K562 (cell line): ENCODE measurements at regions not wholly inside any gene's neighbourhood (a gene's known extent, or its start where the extent isn't known, plus 50 kb on each side); places are given as distances from the start of the nearest gene placed in this dataset.

Source experiments
- ERF ChIP-seq: fragments of 450-650 bp; formaldehyde crosslinking; IDR thresholded peaks from 2 replicates; pipeline ENCODE4 v1.4.0; 2020; ENCODE audit warnings: mild to moderate bottlenecking, mixed read lengths
- ETV6 ChIP-seq, 3 experiments: fragments of 150-350 bp in 1 of 3; sonication (generic) in 1 of 3; formaldehyde crosslinking in 1 of 3; IDR thresholded peaks; 2 replicates each; pipeline versions ENCODE4 v1.6.1 to v1.8.0; 2014 to 2022; ENCODE audit warnings: borderline replicate concordance in 2 of 3, low read depth in 2 of 3, antibody characterized with exemption in 1 of 3, low read length in 1 of 3, mild to moderate bottlenecking in 1 of 3, missing genetic modification reagents in 1 of 3
- FOSL1 ChIP-seq: fragments of 200-800 bp; sonication (Bioruptor generic); conservative IDR thresholded peaks from 2 replicates; pipeline ENCODE4 v1.6.1; 2016; ENCODE audit warnings: missing genetic modification characterization, missing compliant biosample characterization
- HDAC8 ChIP-seq: fragments of 450-650 bp; IDR thresholded peaks from 2 replicates; pipeline ENCODE4 v1.6.1; 2016; ENCODE audit warnings: mild to moderate bottlenecking, missing genetic modification characterization, moderate library complexity, missing compliant biosample characterization
- HLTF ChIP-seq: fragments of 450-650 bp; IDR thresholded peaks from 2 replicates; pipeline ENCODE4 v1.6.1; 2016
- JUNB ChIP-seq: fragments of 450-650 bp; formaldehyde crosslinking; conservative IDR thresholded peaks from 2 replicates; pipeline ENCODE4 v1.4.0; 2020; ENCODE audit warnings: mild to moderate bottlenecking
- KLF13 ChIP-seq: fragments of 450-650 bp; IDR thresholded peaks from 2 replicates; pipeline ENCODE4 v1.6.1; 2016; ENCODE audit warnings: missing genetic modification characterization, low read depth, mild to moderate bottlenecking, missing compliant biosample characterization, moderate library complexity, borderline replicate concordance
- MAFF ChIP-seq: IDR thresholded peaks from 2 replicates; pipeline ENCODE4 v1.6.1; 2012; ENCODE audit warnings: low read length, improper control_type of control experiment
- MAZ ChIP-seq, 2 experiments: fragments of 450-650 bp in 1 of 2; sonication (generic) in 1 of 2; formaldehyde crosslinking; IDR thresholded peaks in 1 of 2; conservative IDR thresholded peaks in 1 of 2; 2 replicates each; pipeline versions ENCODE4 v1.4.0 to v1.5.0; 2020; ENCODE audit warnings: mild to moderate bottlenecking in 1 of 2, missing genetic modification reagents in 1 of 2
- MBD2 ChIP-seq: sonication (generic); IDR thresholded peaks from 2 replicates; pipeline ENCODE4 v1.6.1; 2016; ENCODE audit warnings: low read depth, borderline replicate concordance
- PHB2 ChIP-seq: fragments of 450-650 bp; IDR thresholded peaks from 2 replicates; pipeline ENCODE4 v1.6.1; 2017; ENCODE audit warnings: low read depth
- POLR2B ChIP-seq: fragments of 450-650 bp; IDR thresholded peaks from 2 replicates; pipeline ENCODE4 v1.6.1; 2018; ENCODE audit warnings: low read depth; ENCODE audit not compliant: partially characterized antibody
- RBM14 ChIP-seq: fragments of 200-400 bp; formaldehyde crosslinking; IDR thresholded peaks from 2 replicates; pipeline ENCODE4 v1.6.1; 2018; ENCODE audit warnings: low read depth, mild to moderate bottlenecking, low read length, moderate library complexity, borderline replicate concordance; ENCODE audit not compliant: insufficient read depth
- RFX1 ChIP-seq: fragments of 450-650 bp; IDR thresholded peaks from 2 replicates; pipeline ENCODE4 v1.6.1; 2016; ENCODE audit warnings: mild to moderate bottlenecking, moderate library complexity
- TCFL5 ChIP-seq: fragments of 250-450 bp; sonication (Bioruptor Pico); conservative IDR thresholded peaks from 2 replicates; pipeline ENCODE4 v1.6.1; 2021; ENCODE audit warnings: mild to moderate bottlenecking, moderate library complexity, matching md5 sums
- TFAM ChIP-seq: fragments of 250-450 bp; sonication (Bioruptor Pico); conservative IDR thresholded peaks from 2 replicates; pipeline ENCODE4 v1.5.0; 2021; ENCODE audit warnings: mild to moderate bottlenecking, moderate library complexity
- ZBTB8A ChIP-seq: fragments of 450-650 bp; IDR thresholded peaks from 2 replicates; pipeline ENCODE4 v1.6.1; 2018; ENCODE audit warnings: mild to moderate bottlenecking, moderate library complexity; ENCODE audit not compliant: partially characterized antibody
- ZKSCAN8 ChIP-seq: fragments of 200-800 bp; sonication (Bioruptor generic); IDR thresholded peaks from 2 replicates; pipeline ENCODE4 v1.6.1; 2016; ENCODE audit warnings: missing genetic modification characterization, missing compliant biosample characterization
- ZNF212 ChIP-seq: fragments of 450-650 bp; formaldehyde crosslinking; IDR thresholded peaks from 2 replicates; pipeline ENCODE4 v1.4.0; 2020; ENCODE audit warnings: mild to moderate bottlenecking
- ZNF696 ChIP-seq: fragments of 250-450 bp; sonication (Bioruptor Pico); conservative IDR thresholded peaks from 2 replicates; pipeline ENCODE4 v1.4.0; 2020; ENCODE audit warnings: mild to moderate bottlenecking, moderate library complexity
- ZNF830 ChIP-seq: fragments of 250-450 bp; sonication (Bioruptor Pico); IDR thresholded peaks from 2 replicates; pipeline ENCODE4 v1.5.0; 2021; ENCODE audit warnings: mild to moderate bottlenecking
- TF ChIP-seq, protein P1 (sequence below): sonication (generic); formaldehyde crosslinking; IDR thresholded peaks from 2 replicates; pipeline ENCODE4 v1.4.0; 2020; ENCODE audit warnings: mild to moderate bottlenecking, missing genetic modification reagents
- TF ChIP-seq, protein P2 (sequence below): fragments of 250-450 bp; sonication (Bioruptor Pico); IDR thresholded peaks from 2 replicates; pipeline ENCODE4 v1.5.1; 2021; ENCODE audit warnings: mild to moderate bottlenecking
- TF ChIP-seq, protein P3 (sequence below): fragments of 250-450 bp; sonication (Bioruptor Pico); IDR thresholded peaks from 2 replicates; pipeline ENCODE4 v1.8.0; 2021; ENCODE audit warnings: moderate library complexity, mild to moderate bottlenecking, inconsistent platforms
- TF ChIP-seq, protein P4 (sequence below): IDR thresholded peaks from 2 replicates; pipeline ENCODE4 v1.6.1; 2012; ENCODE audit warnings: low read depth, low read length, improper control_type of control experiment, borderline replicate concordance

DNA sequence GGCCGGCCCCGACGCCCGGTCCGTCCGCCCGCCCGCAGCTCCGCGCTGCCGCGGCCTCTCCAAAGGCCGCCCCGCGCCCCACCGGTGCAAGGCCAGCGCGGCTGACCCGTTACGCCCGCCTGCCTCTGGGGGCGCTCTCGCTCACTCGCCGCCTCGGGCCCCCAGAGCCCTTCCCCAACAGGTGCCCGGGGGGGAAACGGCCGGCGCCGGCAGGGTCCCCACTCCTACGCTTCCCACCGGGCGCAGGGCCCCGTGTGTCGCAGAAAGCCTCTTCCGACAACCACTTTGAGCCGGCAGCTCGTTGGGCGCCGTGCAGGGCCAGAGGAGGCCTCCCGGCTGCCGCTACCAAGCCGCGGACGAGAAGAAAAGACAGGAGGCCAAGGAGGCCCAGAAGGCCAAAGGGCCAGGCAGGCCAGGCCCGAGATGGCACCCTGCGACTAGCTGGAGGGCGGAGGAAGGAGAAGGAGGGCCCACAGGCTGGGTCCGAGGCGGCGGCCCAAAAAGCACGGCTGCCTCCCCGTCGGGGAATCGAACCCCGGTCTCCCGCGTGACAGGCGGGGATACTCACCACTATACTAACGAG, 64.9 kb upstream of the FCGR2A start (continued):
- TF ChIP-seq, protein P1, sequence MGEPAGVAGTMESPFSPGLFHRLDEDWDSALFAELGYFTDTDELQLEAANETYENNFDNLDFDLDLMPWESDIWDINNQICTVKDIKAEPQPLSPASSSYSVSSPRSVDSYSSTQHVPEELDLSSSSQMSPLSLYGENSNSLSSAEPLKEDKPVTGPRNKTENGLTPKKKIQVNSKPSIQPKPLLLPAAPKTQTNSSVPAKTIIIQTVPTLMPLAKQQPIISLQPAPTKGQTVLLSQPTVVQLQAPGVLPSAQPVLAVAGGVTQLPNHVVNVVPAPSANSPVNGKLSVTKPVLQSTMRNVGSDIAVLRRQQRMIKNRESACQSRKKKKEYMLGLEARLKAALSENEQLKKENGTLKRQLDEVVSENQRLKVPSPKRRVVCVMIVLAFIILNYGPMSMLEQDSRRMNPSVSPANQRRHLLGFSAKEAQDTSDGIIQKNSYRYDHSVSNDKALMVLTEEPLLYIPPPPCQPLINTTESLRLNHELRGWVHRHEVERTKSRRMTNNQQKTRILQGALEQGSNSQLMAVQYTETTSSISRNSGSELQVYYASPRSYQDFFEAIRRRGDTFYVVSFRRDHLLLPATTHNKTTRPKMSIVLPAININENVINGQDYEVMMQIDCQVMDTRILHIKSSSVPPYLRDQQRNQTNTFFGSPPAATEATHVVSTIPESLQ (CRISPR knock-in tag), result no peak
- 0 out of 2 replicates have a peak, but pooled peaks have one; percentile 33 for TF ChIP-seq HLTF
- no peak for TF ChIP-seq HDAC8
- TF ChIP-seq ZNF696 (CRISPR knock-in tag), result no peak
- no peak for TF ChIP-seq JUNB (CRISPR knock-in tag)
- TF ChIP-seq, protein P2, sequence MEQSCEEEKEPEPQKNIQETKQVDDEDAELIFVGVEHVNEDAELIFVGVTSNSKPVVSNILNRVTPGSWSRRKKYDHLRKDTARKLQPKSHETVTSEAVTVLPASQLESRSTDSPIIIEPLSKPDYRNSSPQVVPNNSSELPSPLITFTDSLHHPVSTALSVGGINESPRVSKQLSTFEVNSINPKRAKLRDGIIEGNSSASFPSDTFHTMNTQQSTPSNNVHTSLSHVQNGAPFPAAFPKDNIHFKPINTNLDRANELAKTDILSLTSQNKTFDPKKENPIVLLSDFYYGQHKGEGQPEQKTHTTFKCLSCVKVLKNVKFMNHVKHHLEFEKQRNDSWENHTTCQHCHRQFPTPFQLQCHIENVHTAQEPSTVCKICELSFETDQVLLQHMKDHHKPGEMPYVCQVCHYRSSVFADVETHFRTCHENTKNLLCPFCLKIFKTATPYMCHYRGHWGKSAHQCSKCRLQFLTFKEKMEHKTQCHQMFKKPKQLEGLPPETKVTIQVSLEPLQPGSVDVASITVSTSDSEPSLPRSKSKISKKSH (CRISPR knock-in tag), result no peak
- TF ChIP-seq MBD2, result no peak
- TF ChIP-seq RBM14, result no peak
- no peak for TF ChIP-seq ZKSCAN8 (CRISPR knock-in tag)
- TF ChIP-seq ETV6 (IDR thresholded peaks at IDR 0.05; ENCODE audit: borderline replicate concordance in 1 of 2, low read depth in 2 of 2, low read length in 1 of 2), result no peak
- no peak for TF ChIP-seq ETV6 (CRISPR knock-in tag; IDR thresholded peaks at IDR 0.05; ENCODE audit: borderline replicate concordance)
- TF ChIP-seq POLR2B, result no peak
- TF ChIP-seq ZNF830 (CRISPR knock-in tag), result 0 out of 2 replicates have a peak, but pooled peaks have one; percentile 30
- peak; percentile 76; the same call in 1 of the 2 replicates for TF ChIP-seq ERF (CRISPR knock-in tag)
- no peak for TF ChIP-seq ZBTB8A
- no peak for TF ChIP-seq PHB2
- peak; percentile 93 to 97 for TF ChIP-seq MAZ (CRISPR knock-in tag; conservative IDR thresholded peaks at IDR 0.05 in 1 of 2, IDR thresholded peaks at IDR 0.05 in 1 of 2)
- no peak for TF ChIP-seq TCFL5 (CRISPR knock-in tag)
- TF ChIP-seq TFAM, result no peak
- no peak for TF ChIP-seq FOSL1 (tag)
- no peak for TF ChIP-seq ZNF212
- no peak for TF ChIP-seq RFX1
- TF ChIP-seq, protein P3, sequence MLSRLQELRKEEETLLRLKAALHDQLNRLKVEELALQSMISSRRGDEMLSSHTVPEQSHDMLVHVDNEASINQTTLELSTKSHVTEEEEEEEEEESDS, result no peak
- no peak for TF ChIP-seq KLF13 (tag)
- no peak for TF ChIP-seq MAFF
- TF ChIP-seq, protein P4, sequence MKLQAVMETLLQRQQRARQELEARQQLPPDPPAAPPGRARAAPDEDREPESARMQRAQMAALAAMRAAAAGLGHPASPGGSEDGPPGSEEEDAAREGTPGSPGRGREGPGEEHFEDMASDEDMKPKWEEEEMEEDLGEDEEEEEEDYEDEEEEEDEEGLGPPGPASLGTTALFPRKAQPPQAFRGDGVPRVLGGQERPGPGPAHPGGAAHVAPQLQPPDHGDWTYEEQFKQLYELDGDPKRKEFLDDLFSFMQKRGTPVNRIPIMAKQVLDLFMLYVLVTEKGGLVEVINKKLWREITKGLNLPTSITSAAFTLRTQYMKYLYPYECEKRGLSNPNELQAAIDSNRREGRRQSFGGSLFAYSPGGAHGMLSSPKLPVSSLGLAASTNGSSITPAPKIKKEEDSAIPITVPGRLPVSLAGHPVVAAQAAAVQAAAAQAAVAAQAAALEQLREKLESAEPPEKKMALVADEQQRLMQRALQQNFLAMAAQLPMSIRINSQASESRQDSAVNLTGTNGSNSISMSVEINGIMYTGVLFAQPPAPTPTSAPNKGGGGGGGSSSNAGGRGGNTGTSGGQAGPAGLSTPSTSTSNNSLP, result no peak
